ENCODE measurements at regions not wholly inside any gene's neighbourhood (a gene's known extent, or its start where the extent isn't known, plus 50 kb on each side); places are given as distances from the start of the nearest gene placed in this dataset.

DNA sequence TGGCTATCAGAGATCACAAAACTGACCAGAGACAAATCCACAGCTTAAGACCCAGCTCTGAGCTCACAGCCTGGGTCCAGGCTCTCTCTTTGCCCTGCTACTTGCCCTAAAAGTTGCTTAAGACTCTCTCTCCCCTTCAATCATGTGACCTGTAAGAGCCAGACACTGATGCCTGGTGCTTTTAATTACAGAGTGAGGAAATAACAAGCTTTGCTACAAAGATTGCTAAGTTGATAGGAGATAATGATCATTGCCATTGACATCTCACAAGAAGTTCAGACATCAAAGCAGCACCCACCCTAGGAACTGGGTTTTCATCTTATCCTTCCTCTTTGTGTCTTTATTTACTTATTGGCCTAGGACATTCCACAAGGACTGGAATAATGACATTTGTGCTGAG lies 125.9 kb upstream of the CD93 start:
- ATAC-seq: no peak
- TF ChIP-seq CTCF (IDR thresholded peaks at IDR 0.05): no peak
- no peaks in the 10 kb centered on the region for H3K36me3 ChIP-seq (ENCODE audit: low read depth)
- DNase-seq: no peak
- intact Hi-C loops (cut with DNase I, micrococcal nuclease): no loop called here
- no peaks in the 10 kb centered on the region for H3K9me3 ChIP-seq
- no peaks in the 10 kb centered on the region for H3K4me1 ChIP-seq (ENCODE audit: low read depth)
- no peak overlapping the region for H3K4me3 ChIP-seq

GRCh38 chr20:23211164-23211563 lies 125.0 kb upstream of the CD93 start:
- ATAC-seq (no peak), DNase-seq (no peak)
- TF ChIP-seq CTCF (IDR thresholded peaks at IDR 0.05): no peak
- no peaks in the 10 kb centered on the region for H3K9me3 ChIP-seq
- no peaks in the 10 kb centered on the region for H3K36me3 ChIP-seq (ENCODE audit: low read depth)
- no peak overlapping the region for H3K4me3 ChIP-seq
- peaks cover 2% of the 10 kb centered on the region for H3K4me1 ChIP-seq (ENCODE audit: low read depth)
- intact Hi-C loops (cut with DNase I, micrococcal nuclease): no loop called here

GRCh38 chr20:23207826-23208540 lies 121.9 kb upstream of the CD93 start:
- intact Hi-C loops (cut with DNase I, micrococcal nuclease): no loop called here

GRCh38 chr20:23206995-23207394 lies 120.9 kb upstream of the CD93 start:
- DNase-seq (no peak), ATAC-seq (no peak)
- H3K4me1 ChIP-seq (ENCODE audit: low read depth): peaks cover 7% of the 10 kb centered on the region
- no peak for TF ChIP-seq CTCF (IDR thresholded peaks at IDR 0.05)
- no peak overlapping the region for H3K4me3 ChIP-seq
- H3K9me3 ChIP-seq: no peaks in the 10 kb centered on the region
- no peaks in the 10 kb centered on the region for H3K36me3 ChIP-seq (ENCODE audit: low read depth)
- intact Hi-C loops (cut with DNase I, micrococcal nuclease): no loop called here

More at GRCh38 chr20:23207826-23208540, 121.9 kb upstream of the CD93 start:
- Histone ChIP-seq H3K36me3 (ENCODE audit: low read depth) (no peaks in the 10 kb centered on the region), H3K4me3 (no peak overlapping the region), H3K4me1 (ENCODE audit: low read depth) (peaks cover 7% of the 10 kb centered on the region), H3K9me3 (no peaks in the 10 kb centered on the region)
- ATAC-seq (no peak), DNase-seq (no peak)
- no peak for TF ChIP-seq CTCF (IDR thresholded peaks at IDR 0.05)

GRCh38 chr20:23206061-23206460 lies 119.9 kb upstream of the CD93 start:
- Histone ChIP-seq H3K36me3 (ENCODE audit: low read depth) (no peaks in the 10 kb centered on the region), H3K4me1 (ENCODE audit: low read depth) (peaks cover 7% of the 10 kb centered on the region), H3K4me3 (no peak overlapping the region), H3K9me3 (no peaks in the 10 kb centered on the region)
- no peak for TF ChIP-seq CTCF (IDR thresholded peaks at IDR 0.05)
- no peak for DNase-seq
- ATAC-seq: no peak
- intact Hi-C loops (cut with DNase I, micrococcal nuclease): no loop called here

Measured in mucosa of descending colon (tissue), 3 donors.